ENCODE measurements at regions not wholly inside any gene's neighbourhood (a gene's known extent, or its start where the extent isn't known, plus 50 kb on each side); places are given as distances from the start of the nearest gene placed in this dataset.

DNA sequence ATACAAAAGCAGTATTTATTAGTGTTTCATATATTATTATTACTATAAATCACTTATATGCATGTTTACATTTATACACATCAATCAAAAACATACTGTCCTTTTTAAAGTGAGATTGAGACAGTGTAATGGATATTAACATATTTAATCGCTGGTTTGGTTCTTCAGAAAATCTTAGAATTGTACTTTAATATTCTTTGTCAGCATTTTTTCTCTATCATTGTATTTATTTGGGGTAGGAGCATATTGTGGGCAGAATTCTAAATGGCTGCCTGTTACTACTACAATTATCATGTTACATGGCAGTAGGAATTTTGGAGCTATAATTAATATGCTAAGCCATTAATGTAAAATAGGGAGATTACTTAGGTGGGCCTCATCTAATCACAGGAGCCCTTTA, 722.6 kb downstream of the TLR4 start:
- DNase-seq: no peak

DNA sequence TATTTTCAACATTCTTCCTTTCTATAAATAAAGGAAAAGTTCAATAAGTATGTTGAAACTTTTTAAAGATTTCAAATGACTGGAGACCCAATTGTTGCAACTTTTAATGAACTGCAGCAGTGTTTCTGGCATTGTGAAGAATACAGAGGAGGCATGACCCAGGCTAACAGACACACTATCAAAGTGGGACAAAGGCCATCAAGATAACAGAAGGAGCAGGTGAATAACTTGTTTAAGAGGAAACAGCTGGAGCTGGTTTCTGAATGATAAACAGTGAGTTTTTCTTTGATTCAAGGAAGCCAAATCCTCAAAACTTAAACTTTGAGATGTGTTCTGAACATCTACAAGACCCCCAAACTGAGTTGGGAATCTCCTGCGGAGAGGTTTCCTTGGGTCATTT, 734.6 kb downstream of the TLR4 start:
- DNase-seq: no peak

DNA sequence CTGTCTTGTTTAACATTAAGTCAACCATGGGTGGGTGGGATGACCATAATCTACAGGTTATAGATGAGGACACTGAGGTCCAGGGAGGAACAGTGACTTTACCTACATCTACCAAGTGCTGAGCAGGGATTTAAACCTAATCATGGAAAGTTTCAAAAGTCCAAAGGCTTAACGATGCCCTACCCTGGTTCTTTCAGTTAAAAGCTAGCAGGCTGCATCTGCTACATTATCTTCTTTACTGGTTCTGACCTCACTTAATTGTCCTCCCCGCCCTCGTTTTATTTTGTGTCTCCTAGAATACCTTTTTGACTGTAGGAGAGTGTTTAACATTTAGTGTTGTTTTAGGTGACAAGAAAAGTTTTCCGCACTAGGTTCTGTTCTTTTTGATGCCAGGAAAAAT, 735.2 kb downstream of the TLR4 start:
- no peak for DNase-seq

DNA sequence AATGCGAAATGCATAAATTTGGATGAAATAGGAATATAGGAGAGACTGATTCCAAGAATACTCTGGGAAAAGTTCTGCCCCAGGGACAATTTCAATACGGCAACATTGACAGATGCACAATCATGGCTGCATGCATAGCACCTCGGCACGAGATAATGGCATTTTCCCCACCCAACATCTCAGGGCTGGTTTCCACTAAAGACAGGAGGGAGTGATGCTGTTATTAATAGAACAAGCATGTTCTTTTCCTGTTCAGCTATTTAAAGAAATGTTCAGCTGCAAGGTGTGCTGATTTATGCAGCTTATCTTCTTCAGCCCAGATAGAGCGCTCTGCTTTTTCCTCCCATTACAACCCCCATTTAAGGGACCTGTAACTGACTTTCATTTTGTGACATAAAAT, 740.2 kb downstream of the TLR4 start:
- no peak for DNase-seq

DNA sequence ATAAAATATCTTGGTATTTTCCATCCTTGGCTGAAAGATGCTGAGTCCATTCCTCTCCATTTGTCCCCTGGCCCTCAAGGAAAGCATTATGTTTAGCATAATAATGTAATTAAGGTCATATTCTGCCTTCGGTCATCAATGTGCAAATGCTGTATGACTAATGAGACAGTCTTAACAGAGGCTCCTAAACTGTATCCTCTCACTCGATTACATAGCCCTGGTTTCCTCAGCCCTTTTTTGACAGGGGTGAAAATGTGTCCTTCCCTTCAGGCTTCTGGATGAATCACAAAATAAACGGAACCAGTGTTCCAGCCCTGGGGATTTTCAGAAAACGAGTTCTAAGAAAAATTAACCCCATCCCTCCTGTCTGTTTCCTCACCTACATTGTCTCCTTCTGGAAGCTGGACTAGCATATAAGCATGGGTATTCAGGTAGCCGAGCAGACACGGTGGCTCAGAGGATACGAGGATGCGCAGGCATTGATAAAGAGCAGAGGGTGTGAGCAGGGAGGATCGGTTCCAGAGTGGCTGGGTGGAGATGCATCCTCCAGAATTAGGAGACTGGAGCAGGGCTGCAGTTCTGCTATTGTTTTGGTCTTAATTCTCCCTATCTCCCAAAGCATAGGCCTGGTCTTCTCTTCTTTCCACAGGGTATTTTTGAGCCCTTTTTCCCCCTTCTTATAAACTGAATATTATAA, 742.9 kb downstream of the TLR4 start:
- DNase-seq: no peak

DNA sequence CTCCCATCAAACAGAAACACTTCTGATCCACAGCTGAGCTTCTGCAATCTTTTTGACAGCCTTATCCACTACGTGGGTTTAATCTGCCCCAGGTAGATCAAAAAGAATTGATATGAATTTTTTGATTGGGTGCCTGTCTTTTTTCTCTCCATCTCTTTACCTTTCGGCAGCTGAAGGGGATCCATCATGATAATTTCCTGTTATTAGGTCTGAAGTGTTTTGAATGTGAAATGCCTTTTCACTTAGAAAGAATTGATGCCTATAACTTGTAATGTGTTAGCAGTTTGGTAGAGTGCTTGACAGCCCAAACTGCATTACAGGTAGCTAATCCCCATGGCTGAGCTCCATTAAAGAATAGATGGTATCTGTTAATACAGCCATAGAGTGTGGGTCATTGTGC, 745.4 kb downstream of the TLR4 start:
- no peak for DNase-seq

DNA sequence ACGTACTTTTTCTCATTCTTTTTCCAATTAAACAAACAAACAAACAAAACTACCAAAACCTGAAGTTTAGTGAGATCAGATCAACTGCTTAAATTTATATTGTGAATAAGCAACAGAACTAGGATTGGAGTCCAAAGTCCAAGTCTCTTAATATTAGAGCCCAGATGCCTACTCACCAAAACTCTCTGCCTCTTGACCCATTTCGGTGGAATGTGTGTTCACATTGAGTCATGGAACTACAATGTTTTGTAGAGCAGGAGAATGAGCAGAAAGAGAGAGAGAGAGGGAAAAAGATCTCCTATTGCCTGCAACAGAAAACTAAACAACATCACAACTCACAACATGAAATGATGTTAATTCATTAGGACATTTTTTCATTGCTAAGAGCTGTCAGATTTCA, 751.1 kb downstream of the TLR4 start:
- no peak for DNase-seq

DNA sequence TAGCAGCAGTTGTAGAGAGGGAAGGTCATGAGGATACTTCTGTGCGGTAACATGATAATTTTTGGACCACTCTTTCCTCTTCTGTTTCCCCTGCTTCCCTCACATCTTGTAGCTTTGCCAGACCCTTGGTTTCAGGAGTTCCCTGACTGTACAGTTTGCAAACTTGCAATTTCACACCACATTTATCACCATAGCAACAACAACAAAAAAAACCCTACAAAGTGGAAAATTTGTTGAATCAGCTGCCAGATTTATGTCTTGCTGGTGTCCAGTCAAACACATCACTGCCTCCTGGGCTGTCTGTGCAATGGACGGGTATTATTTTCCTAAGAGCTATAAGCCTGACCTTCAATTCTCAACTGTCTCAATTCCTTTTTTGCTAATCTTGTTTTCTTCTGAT, 751.6 kb downstream of the TLR4 start:
- DNase-seq: no peak

DNA sequence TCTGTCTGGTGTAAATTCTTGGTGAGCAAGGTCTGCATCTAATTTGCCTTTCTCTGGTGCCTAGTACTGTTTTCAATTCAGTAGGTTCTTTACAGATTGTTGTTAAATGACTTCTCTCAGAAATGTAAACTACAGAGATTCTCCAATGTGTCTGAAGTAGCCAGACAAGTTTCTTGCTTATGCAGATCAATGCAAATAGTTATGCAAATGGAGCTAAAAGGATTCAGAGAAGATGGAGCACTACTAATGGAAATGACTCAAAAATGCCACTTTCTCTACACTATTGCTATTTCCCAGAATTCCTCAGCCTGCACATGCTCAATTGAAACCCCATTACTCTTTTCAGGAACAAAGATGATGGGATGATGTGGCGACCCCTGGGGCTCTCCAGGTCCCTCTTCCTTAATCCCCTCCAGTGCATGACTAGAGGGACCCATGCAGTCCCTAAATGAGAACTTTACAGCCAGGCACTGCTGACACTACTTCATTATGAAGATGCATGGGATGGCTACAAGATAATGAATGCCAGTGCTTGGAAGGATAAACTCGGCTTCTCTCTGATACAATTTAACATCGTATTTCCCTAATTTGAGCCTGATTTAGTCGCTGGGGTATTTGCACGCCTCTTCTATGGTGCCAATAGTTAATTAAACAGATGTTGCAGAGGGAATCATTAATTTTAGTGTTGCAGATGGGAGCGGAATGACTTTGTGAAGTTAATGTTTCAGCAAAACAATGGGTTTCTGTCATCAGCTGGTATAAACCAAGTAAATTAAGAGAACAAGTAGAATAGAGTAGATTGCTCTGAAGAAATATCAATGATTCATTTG, 753.2 kb downstream of the TLR4 start:
- no peak for DNase-seq

DNA sequence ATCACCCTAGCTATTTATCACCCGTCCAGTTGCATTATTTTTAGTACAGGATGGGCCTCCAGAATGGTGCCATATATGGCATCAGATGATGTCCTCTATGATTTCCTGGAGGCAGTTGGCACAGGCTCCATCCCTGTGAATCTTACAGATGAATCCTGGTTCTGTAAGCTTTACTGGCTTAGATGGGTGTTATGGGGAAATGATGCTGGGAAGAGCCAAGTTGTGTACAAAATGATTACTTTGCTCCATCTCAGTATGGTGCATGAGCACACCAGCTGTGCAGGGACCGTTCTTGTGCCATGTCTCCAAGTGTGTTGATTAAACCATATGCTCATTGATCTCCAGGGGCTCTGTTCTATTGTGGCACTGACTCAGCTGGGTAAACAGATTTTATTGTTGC, 755.7 kb downstream of the TLR4 start:
- no peak for DNase-seq

DNA sequence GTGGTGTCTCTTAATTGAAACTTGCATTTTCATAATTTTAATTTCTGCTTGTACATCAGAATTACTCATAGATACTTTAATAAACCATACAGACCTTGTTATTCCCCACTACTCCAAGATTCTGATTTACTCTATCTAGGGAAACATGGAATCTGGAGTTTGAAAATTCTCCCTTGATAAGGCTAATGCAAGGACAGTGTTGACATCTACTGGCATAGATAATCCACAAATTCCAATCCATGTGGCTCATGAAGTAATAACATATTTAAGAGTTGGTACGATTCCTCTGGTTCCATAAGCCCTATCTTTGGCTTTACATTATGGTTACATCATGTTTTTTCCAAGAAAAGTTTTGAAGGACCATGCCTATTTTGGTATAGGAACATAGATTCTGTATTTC, 759.2 kb downstream of the TLR4 start:
- DNase-seq: no peak

DNA sequence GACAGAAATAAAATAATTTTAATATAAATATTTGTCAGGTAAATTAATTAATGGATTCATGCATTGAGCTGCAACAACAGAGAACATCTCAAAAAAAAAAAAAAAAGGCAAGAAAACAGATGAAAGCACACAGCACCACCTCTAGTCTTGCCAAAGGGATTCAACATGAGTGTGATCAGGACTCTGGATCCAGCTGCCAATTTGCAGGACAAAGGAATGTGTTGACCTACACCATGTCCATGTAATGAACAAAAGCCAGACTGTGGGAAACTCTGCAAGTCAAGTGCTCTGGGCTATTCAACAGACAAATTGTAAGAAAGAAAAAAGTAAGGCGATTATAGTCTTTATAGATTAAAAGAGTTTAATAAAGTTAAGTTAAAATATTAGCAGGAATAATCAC, 769.3 kb downstream of the TLR4 start:
- no peak for DNase-seq

DNA sequence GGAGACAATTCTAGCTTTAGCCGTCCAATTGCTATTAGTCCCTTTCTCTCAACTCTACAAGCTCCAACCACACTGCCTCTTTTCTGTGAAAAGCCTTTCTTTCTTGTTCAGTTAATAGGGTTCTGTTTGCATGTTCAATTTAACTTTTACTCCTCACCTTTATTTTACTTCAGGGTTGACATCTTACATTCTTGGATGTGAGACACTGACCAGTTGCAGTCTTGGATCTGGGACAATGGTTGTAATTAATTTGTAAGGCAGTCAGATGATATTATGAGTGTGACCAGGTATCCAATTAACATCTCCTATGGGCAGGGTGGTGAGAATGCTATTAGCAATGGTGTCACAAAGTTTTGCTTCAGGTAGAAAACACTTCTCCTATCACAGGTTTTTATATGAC, 774.5 kb downstream of the TLR4 start:
- DNase-seq: no peak

DNA sequence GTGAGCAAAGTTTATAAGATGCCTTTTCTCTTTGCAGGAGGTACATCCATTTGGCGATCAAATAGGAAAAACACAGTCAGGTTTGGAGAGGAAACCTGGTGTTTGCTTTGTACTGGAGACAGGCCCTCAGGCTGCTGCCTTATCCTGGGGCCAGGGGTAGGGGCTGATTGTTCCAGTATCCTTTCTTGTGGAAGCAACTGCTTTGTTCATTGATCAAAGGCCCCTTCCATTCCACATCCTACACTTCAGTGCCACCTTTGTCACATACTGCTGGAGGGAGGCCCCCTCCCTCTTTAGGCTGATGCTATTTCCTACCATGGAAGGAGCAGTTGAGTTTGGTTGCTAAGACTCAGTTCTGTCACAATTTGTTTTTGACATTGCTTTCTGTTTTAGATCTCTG, 778.1 kb downstream of the TLR4 start:
- no peak for DNase-seq

DNA sequence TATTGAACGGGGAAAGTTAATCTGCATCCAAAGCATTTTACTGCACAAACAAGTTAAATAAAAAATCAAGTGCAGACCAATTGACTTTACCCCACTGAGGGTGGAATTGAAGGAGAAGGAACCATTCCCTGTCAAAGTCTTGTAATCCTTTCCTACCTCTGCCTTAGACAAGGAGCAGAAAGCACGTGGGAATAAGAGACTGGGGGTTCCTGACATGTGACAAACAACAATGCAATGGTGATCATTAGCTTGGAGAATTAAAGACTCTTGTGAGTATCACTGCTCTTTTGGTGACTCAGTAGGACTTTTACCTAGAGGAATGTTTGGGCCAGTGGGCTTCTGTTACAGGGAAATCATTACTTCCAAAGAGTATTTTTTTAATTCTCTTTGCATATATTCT, 779.5 kb downstream of the TLR4 start:
- no peak for DNase-seq

DNA sequence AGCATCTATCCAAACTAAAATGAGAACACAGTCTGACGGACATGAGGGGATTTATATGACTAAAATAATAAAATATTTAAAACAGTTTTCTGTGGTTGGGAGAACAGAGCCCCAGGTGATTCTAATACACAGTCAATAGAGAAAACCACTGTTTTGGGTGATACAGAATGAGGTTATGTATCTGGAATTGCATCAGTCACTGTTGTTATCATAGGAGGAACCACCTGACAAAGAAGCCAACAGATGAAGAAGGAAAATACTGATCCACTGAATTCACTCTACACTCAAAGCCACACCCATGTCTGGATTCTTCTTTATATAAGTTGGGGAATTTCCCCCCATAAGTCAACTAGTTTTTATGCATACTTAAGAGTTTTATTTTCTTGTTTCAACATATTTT, 799.0 kb downstream of the TLR4 start:
- DNase-seq: no peak

DNA sequence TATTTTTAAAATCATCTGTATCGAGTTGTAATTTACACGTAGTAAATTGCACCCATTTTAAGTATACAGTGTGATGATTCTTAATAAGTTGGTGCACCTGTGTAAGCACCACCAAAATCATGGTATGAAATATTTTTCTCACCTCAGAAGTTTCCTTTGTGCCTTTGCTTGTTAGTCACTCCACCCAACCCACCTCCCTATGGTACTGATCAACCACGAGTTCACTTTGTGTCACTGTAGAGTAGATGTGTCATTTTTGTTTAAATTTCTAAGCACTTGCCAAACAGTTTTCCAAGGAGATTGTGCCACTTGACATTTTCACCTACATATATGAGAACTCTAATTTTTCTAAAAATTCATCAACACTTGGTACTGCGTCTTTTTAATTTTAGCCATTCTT, 806.5 kb downstream of the TLR4 start:
- no peak for DNase-seq

DNA sequence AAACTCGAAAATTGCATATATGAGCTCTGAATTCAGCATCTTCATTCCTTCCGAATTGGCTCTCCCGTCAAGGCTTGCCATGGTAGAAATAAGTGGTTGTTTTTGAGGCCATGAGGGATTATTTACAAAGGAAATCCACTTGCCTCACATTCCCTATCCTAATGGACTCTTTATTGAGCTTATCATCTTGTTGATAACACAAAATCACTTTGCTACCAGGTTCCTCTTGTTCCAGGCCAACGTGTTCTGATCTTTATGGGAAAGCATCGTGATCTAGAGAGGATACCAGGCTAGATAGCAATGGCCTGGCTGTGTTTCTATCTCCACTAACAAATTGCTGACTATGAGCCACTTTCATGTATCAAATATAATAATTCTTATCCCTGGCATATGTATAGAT, 811.7 kb downstream of the TLR4 start:
- no peak for DNase-seq

DNA sequence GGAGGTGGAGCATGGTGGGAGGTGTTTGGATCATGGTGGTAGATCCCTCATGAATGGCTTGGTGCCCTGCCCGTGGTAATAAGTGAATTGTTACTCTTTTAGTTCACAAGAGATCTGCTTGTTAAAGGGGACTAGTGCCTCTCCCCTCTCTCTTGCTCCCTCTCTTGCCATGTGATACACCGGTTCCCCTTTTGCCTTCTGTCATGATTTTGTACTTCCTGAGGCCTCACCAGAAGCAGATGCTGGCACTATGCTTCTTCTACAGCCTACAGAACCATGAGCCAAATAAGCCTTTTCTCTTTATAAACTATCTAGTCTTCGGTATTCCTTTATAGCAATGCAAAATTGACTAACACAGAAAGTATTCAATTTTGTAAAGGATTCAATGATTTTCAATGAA, 817.1 kb downstream of the TLR4 start:
- no peak for DNase-seq

DNA sequence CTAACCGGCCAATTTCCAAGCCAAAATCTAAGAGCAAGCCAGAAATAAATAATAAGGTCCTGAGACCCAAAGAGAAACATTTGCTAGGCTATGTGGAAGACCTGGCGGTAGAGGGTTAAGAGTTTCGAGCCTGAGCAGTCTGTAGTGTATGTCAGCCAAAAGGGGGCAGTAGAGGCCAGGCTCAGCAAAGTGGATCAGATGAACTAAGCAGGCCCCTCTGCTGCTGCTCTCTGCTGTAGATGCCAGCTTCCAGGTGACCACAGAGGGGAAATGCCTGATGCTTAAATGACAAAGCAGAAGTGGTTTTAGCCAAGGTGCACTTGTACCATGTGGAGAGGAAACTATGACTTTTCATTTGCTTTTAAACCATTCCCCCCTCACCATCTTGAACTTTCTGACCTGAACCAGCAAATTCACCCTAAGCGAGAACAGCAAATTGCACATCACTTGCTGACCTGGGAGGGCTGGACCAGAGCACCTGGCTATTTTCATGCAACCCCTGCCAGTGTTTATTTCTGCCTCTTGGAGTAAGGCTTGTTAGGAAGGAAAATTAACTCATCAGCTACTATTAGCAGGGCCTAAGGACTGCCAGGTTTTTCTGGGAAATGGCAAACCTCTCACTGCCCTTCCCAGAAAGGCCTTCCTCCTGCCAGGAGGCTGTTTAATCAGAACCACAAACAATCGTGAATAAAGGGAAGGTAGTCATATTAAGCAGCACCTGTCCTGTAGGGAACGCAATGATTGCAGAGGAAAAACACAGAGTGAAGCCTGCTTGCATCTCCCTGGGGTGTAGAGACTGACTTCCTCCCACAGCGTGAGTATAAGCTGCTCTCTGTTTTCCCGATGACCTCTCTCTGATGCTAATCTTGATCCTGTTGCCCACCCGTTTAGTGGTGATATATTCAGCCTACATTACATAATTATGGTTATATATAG, 818.2 kb downstream of the TLR4 start:
- DNase-seq: no peak

DNA sequence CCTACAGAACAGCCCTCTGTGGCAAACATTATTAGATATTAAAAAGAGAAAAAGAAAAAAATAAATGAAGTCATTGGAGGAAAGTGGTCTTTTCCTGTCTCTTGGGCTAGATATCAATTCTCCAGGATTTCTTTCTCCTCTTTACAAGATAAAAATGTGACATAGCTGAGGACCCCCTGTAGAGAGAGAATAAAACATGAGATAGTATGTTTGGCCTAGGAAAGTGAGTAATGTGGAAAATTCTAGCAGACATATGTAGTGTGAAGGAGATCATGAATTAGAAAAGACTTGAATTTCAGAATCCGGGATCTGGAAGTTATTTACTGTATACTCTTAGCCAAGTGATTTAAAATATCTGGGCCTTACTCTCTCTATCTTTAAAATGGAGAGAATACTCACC, 823.1 kb downstream of the TLR4 start:
- DNase-seq: no peak

DNA sequence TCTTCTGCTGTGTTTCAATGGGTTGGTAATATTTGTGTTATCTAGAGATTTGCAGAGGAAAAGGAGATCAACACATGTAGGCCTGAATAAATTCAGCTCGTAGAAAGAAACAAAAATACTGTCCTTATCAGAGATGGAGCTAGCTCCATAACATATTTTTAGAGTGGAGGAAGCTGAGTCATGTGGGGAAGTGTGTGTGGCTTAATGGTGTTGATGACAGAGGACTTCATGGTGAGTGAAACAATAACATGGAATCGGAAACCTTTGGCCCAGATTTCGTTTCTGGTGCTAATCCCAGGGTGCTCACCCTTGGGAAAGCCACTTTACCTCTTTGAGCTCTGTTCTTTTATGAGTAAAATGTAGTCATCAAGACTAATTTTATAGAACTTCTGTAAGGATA, 825.0 kb downstream of the TLR4 start:
- no peak for DNase-seq

DNA sequence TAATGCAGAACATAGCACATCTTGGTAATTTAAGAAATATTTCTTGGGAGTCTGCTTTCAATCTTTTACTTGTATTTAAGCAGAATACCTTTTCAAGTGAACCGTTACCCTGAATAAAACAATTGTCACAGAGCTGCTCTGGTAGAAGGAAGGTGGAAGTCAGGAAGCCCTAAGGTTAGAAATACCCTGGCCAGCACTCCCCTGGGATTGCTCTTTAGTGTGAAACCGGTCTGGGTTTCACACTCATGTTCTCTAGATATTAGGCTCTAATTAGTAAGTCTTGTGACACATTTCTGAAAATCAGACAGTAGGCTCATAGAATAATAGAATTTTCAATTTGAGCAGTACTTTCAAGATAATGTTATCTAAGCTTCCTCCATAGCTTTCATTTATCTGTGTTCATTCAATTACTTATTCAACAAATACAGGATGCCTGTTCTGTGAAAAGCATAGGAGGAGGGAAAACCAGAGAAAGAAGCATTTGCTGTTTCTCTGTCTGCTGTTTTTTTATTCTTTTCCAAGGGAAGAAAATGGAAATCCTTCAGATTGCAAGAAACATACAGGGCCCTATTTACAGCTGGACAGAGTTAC, 825.5 kb downstream of the TLR4 start:
- no peak for DNase-seq

All from activated naive CD4-positive, alpha-beta T cell treated with anti-CD3 and anti-CD28 coated beads, Interleukin-2, amount 50 U/mL, for 16 hours (primary cell).